IMR-90 (cell line): ENCODE measurements at regions not wholly inside any gene's neighbourhood (a gene's known extent, or its start where the extent isn't known, plus 50 kb on each side); places are given as distances from the start of the nearest gene placed in this dataset.

Experiments used
- BHLHE40 ChIP-seq: fragments of 150-350 bp; IDR thresholded peaks from 2 replicates; pipeline ENCODE4 v1.6.1; 2016; ENCODE audit warnings: mild to moderate bottlenecking, low read depth, low read length
- POLR2A ChIP-seq: IDR thresholded peaks from 2 replicates; pipeline ENCODE4 v1.6.1; 2012; ENCODE audit warnings: mild to moderate bottlenecking, low read depth, low read length
- RAD21 ChIP-seq: IDR thresholded peaks from 2 replicates; pipeline ENCODE4 v1.6.1; 2012; ENCODE audit warnings: low read length, improper control_type of control experiment
- TF ChIP-seq, protein P1 (sequence below): conservative IDR thresholded peaks from 2 replicates; pipeline ENCODE4 v1.5.1; 2012; ENCODE audit warnings: mild to moderate bottlenecking, low read depth, low read length, improper control_type of control experiment

DNA sequence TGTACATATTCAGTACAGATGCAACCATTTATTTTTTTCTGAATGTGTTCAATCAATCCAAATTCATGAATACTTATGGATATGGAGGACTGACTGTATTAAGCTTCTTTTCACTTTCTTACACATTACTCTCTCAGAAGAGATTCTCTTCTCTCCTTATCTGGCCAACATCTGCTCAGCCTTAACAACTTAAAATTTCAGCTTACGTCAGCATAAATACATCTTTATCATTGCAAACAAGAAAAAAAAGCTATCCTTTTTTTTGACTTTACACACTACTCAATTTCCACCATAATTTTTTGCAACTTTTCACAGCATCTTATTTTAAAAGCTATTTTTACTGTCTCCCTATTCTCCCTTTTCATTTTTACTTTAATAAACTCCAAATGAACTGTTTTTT is 80.9 kb upstream of the POT1 start:
- TF ChIP-seq, protein P1, sequence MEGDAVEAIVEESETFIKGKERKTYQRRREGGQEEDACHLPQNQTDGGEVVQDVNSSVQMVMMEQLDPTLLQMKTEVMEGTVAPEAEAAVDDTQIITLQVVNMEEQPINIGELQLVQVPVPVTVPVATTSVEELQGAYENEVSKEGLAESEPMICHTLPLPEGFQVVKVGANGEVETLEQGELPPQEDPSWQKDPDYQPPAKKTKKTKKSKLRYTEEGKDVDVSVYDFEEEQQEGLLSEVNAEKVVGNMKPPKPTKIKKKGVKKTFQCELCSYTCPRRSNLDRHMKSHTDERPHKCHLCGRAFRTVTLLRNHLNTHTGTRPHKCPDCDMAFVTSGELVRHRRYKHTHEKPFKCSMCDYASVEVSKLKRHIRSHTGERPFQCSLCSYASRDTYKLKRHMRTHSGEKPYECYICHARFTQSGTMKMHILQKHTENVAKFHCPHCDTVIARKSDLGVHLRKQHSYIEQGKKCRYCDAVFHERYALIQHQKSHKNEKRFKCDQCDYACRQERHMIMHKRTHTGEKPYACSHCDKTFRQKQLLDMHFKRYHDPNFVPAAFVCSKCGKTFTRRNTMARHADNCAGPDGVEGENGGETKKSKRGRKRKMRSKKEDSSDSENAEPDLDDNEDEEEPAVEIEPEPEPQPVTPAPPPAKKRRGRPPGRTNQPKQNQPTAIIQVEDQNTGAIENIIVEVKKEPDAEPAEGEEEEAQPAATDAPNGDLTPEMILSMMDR: no peak
- TF ChIP-seq POLR2A (no peak), RAD21 (no peak), BHLHE40 (no peak)
